CD8-positive, alpha-beta memory T cell (primary cell): ENCODE measurements at regions not wholly inside any gene's neighbourhood (a gene's known extent, or its start where the extent isn't known, plus 50 kb on each side); places are given as distances from the start of the nearest gene placed in this dataset.

ENCODE experiments used
- CTCF ChIA-PET: fragments of 350-600 bp; sonication (Branson Sonifier 250); formaldehyde crosslinking; loops from one replicate; lab custom pipeline; 2021; ENCODE audit warnings: antibody characterized with exemption; lab: Charles Lee
- POLR2A ChIA-PET: fragments of 350-600 bp; sonication (Branson Sonifier 250); formaldehyde crosslinking; loops from one replicate; lab custom pipeline; 2021; ENCODE audit warnings: antibody characterized with exemption; lab: Charles Lee
- DNase-seq, 5 donors: peaks; one replicate each; pipeline versions ENCODE4 v3.0.0 to v3.0.0-alpha.2; 2020 to 2022; ENCODE audit warnings: mixed read lengths in 1 of 5
- H3K27ac ChIP-seq: one replicate; pipeline ENCODE4 v1.7.0; 2013; ENCODE audit warnings: low read depth, mild to moderate bottlenecking, low read length, moderate library complexity
- H3K27me3 ChIP-seq: 2 replicates; pipeline ENCODE4 v1.7.0; 2013; ENCODE audit warnings: low read length, mild to moderate bottlenecking; ENCODE audit not compliant: insufficient read depth, poor library complexity, severe bottlenecking
- H3K36me3 ChIP-seq: 2 replicates; pipeline ENCODE4 v1.7.0; 2013; ENCODE audit warnings: mild to moderate bottlenecking, low read length, moderate library complexity; ENCODE audit not compliant: insufficient read depth
- H3K4me1 ChIP-seq: 2 replicates; pipeline ENCODE4 v1.7.0; 2013; ENCODE audit warnings: mild to moderate bottlenecking, low read length, moderate library complexity; ENCODE audit not compliant: insufficient read depth
- H3K4me3 ChIP-seq: 2 replicates; pipeline ENCODE4 v1.7.0; 2013; ENCODE audit warnings: mild to moderate bottlenecking, low read length
- H3K9me3 ChIP-seq: 2 replicates; pipeline ENCODE4 v1.7.0; 2013; ENCODE audit warnings: mild to moderate bottlenecking, low read length
- H3K27ac Mint-ChIP-seq, 8 donors: one replicate each; pipeline ENCODE4 v1.8.0; 2020 to 2021; ENCODE audit warnings: mixed read lengths in 8 of 8, mild to moderate bottlenecking in 6 of 8, inconsistent platforms in 3 of 8, moderate library complexity in 3 of 8
- H3K27me3 Mint-ChIP-seq, 2 donors: one replicate each; pipeline ENCODE4 v1.8.0; 2020 to 2021; ENCODE audit warnings: mixed read lengths in 2 of 2, mild to moderate bottlenecking in 1 of 2, moderate library complexity in 1 of 2
- H3K36me3 Mint-ChIP-seq, 3 donors: one replicate each; pipeline ENCODE4 v1.8.0; 2020 to 2021; ENCODE audit warnings: mixed read lengths in 3 of 3, inconsistent platforms in 1 of 3, mild to moderate bottlenecking in 1 of 3
- H3K4me1 Mint-ChIP-seq, 3 donors: one replicate each; pipeline ENCODE4 v1.8.0; 2020 to 2021; ENCODE audit warnings: mixed read lengths in 3 of 3, inconsistent platforms in 1 of 3, mild to moderate bottlenecking in 1 of 3
- H3K4me3 Mint-ChIP-seq, 7 donors: one replicate each; pipeline ENCODE4 v1.8.0; 2020 to 2021; ENCODE audit warnings: mixed read lengths in 7 of 7, mild to moderate bottlenecking in 6 of 7, moderate library complexity in 4 of 7, inconsistent platforms in 2 of 7
- H3K9me3 Mint-ChIP-seq, 5 donors: one replicate each; pipeline ENCODE4 v1.8.0; 2020 to 2022; ENCODE audit warnings: mixed read lengths in 5 of 5, mild to moderate bottlenecking in 3 of 5, moderate library complexity in 2 of 5, inconsistent platforms in 1 of 5

DNA sequence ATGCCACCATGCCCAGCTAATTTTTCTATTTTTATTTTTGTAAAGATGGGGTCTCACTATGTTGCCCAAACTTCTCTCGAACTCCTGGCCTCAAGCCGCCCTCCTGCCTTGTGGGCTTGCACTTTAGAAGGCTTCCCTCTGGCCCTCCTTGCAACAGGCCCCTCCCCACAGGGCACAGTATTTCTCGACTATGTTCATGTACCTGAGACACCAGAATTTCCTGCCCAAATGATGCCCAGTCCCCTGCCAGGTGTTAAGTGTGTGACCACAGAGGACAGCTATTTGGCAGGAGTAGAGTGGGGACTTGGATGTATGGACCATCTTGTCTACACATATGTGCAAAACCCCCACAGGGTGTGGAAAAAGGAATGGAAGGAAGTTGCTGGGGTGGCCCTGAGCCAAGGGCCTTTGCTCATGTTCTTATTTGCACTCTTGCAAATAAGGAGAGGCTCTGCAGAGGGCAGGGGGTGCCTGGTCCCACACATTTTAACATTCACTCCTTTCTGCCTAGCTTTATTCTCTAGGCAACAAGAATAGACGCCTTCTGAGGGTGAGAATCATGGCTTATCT is 168.4 kb upstream of the PODXL start:
- H3K4me3 Mint-ChIP-seq, result no peak overlapping the region
- H3K27ac Mint-ChIP-seq, result no peak overlapping the region
- CTCF ChIA-PET, result no interaction called here

DNA sequence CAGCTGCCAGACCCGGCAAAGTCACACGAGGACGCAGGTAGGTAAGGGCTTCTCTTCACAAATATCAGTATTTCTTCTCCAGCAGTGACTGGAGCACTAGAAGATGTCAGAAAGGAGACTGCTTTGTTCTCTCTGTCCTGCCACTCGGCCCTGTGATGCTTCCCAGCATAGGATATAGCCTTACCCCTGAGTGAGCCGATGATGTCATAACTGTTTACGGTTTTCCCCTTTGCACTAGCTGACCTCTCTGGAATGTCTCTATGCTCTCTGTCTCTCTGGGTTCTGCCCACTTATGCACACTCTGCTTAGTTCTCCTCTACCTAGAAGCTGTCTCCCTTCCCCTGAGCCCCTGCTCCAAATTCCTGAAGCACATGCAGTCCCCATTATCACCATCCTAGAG is 167.5 kb upstream of the PODXL start:
- H3K4me3 Mint-ChIP-seq, result no peak overlapping the region
- no peaks in the 10 kb centered on the region for H3K36me3 ChIP-seq
- H3K4me1 ChIP-seq, result no peaks in the 10 kb centered on the region
- H3K27ac ChIP-seq, result no peak overlapping the region
- no peaks in the 10 kb centered on the region for H3K27me3 ChIP-seq
- H3K4me1 Mint-ChIP-seq, result no peaks in the 10 kb centered on the region
- no peaks in the 10 kb centered on the region for H3K36me3 Mint-ChIP-seq
- no peaks in the 10 kb centered on the region for H3K9me3 ChIP-seq
- DNase-seq, result no peak
- POLR2A ChIA-PET, result no interaction called here
- no peak overlapping the region for H3K27ac Mint-ChIP-seq
- CTCF ChIA-PET, result no interaction called here
- H3K9me3 Mint-ChIP-seq, result peaks cover 0 to 6% (median 2%) of the 10 kb centered on the region in 5 donors
- H3K4me3 ChIP-seq, result no peak overlapping the region
- H3K27me3 Mint-ChIP-seq, result peaks cover 15 to 34% of the 10 kb centered on the region in 2 donors

More for the DNA sequence above, 168.4 kb upstream of the PODXL start:
- H3K9me3 ChIP-seq, result no peaks in the 10 kb centered on the region
- no peaks in the 10 kb centered on the region for H3K27me3 ChIP-seq
- DNase-seq, result no peak
- POLR2A ChIA-PET, result no interaction called here
- Mint-ChIP-seq H3K4me1 (no peaks in the 10 kb centered on the region), H3K27me3 (peaks cover 15 to 25% of the 10 kb centered on the region in 2 donors), H3K9me3 (peaks cover 0 to 7% (median 3%) of the 10 kb centered on the region in 5 donors), H3K36me3 (no peaks in the 10 kb centered on the region)
- no peak overlapping the region for H3K27ac ChIP-seq
- H3K4me3 ChIP-seq, result no peak overlapping the region
- no peaks in the 10 kb centered on the region for H3K4me1 ChIP-seq
- H3K36me3 ChIP-seq, result no peaks in the 10 kb centered on the region

DNA sequence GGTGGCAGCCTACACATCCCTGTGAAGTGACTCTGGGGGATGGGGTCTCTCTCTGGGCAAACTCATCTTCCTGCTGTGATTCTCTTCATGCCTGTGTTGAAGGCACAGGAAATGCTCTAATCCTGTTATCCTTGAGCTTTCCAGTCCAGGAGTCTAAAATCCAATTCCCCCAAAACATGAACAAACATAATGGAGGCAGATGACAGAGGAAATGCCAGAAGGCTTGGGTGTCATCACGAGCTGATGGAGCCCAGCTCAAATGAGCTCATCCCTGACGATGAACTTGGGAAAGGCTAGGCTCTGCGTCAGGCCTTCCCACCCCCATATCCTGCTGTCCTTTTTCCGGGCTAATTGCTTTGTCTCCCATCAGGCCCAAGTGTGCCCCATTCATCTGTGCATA is 165.9 kb upstream of the PODXL start:
- ChIA-PET CTCF (no interaction called here), POLR2A (no interaction called here)
- H3K36me3 ChIP-seq, result no peaks in the 10 kb centered on the region
- no peaks in the 10 kb centered on the region for H3K9me3 ChIP-seq
- H3K4me3 ChIP-seq, result no peak overlapping the region
- Mint-ChIP-seq H3K9me3 (no peaks in the 10 kb centered on the region), H3K4me3 (no peak overlapping the region), H3K27ac (no peak overlapping the region), H3K36me3 (no peaks in the 10 kb centered on the region), H3K27me3 (peaks cover 10 to 35% of the 10 kb centered on the region in 2 donors), H3K4me1 (no peaks in the 10 kb centered on the region)
- no peaks in the 10 kb centered on the region for H3K4me1 ChIP-seq
- DNase-seq, result no peak
- no peaks in the 10 kb centered on the region for H3K27me3 ChIP-seq
- H3K27ac ChIP-seq, result no peak overlapping the region

DNA sequence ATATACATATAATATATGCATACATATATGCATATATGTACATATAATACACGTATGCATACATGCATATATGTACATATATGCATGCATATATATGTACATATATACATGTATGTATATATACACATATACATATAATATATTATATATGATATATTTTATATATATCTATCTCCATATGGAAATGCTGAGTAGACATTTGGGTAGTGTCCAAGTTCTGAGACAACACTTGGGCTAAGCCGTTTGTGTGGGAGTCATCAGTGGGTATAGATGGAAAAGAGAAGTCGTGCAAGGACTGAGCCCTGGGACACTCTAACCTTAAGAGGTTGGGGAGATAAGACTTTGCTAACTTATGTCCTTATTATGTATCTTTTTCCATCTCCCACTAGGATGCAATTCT is 165.2 kb upstream of the PODXL start:
- Mint-ChIP-seq H3K27ac (no peak overlapping the region), H3K4me3 (no peak overlapping the region), H3K9me3 (no peaks in the 10 kb centered on the region), H3K36me3 (no peaks in the 10 kb centered on the region), H3K27me3 (peaks cover 10 to 35% of the 10 kb centered on the region in 2 donors), H3K4me1 (no peaks in the 10 kb centered on the region)
- H3K27ac ChIP-seq, result no peak overlapping the region
- H3K4me1 ChIP-seq, result no peaks in the 10 kb centered on the region
- ChIA-PET CTCF (no interaction called here), POLR2A (no interaction called here)
- H3K27me3 ChIP-seq, result no peaks in the 10 kb centered on the region
- H3K4me3 ChIP-seq, result no peak overlapping the region
- no peaks in the 10 kb centered on the region for H3K36me3 ChIP-seq
- H3K9me3 ChIP-seq, result no peaks in the 10 kb centered on the region
- no peak for DNase-seq

DNA sequence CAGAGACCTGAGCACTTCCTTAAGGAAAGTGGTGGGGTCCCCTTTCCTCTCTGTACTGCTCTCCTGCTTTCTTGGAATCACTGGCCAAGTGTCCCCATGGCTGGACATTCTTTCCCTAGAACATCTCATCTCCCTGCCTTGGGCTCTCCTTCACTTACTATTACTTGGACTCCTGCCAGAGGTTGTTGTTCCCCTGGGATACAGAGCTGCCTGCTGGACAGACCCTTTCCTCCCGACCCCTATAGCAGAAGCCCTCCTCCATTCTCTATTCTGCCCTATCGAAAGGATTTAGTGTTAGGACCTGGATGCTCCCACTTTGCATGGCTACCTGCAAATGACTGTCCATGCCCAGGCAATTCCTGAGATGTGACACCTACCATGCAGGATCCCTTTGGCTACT is 164.3 kb upstream of the PODXL start:
- no peaks in the 10 kb centered on the region for H3K9me3 Mint-ChIP-seq
- no peaks in the 10 kb centered on the region for H3K4me1 Mint-ChIP-seq
- H3K36me3 ChIP-seq, result no peaks in the 10 kb centered on the region
- ChIA-PET POLR2A (no interaction called here), CTCF (no interaction called here)
- no peaks in the 10 kb centered on the region for H3K36me3 Mint-ChIP-seq
- H3K27me3 ChIP-seq, result no peaks in the 10 kb centered on the region
- H3K27me3 Mint-ChIP-seq, result peaks cover 8 to 38% of the 10 kb centered on the region in 2 donors
- no peaks in the 10 kb centered on the region for H3K9me3 ChIP-seq
- H3K4me3 Mint-ChIP-seq, result no peak overlapping the region
- no peaks in the 10 kb centered on the region for H3K4me1 ChIP-seq
- no peak overlapping the region for H3K27ac ChIP-seq
- H3K4me3 ChIP-seq, result no peak overlapping the region
- no peak for DNase-seq
- H3K27ac Mint-ChIP-seq, result no peak overlapping the region

DNA sequence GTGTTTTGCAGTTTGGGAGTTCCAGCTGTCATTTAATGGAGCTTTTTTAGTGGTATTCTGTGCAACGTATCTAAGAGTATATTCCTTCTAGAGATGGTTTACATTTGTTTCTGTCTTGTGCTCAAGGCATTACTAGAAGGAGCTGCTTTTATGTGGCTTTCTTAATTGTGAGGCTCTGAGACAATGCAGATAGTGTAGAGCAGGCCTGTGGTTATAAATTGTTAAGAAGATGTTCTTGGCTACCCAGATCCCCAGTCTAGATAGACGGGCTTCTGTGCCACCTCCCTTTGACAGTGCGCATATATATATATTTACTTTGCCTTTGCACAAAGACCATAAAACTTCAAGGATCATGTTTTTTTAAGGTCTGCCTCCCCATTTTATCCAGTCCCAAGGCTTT is 160.8 kb upstream of the PODXL start:
- Histone ChIP-seq H3K4me3 (no peak overlapping the region), H3K9me3 (no peaks in the 10 kb centered on the region), H3K27me3 (no peaks in the 10 kb centered on the region), H3K4me1 (no peaks in the 10 kb centered on the region), H3K36me3 (no peaks in the 10 kb centered on the region), H3K27ac (no peak overlapping the region)
- H3K27me3 Mint-ChIP-seq, result peaks cover 3 to 37% of the 10 kb centered on the region in 2 donors
- DNase-seq, result no peak
- ChIA-PET CTCF (no interaction called here), POLR2A (no interaction called here)
- no peak overlapping the region for H3K4me3 Mint-ChIP-seq
- H3K9me3 Mint-ChIP-seq, result no peaks in the 10 kb centered on the region
- H3K27ac Mint-ChIP-seq, result no peak overlapping the region
- no peaks in the 10 kb centered on the region for H3K36me3 Mint-ChIP-seq
- no peaks in the 10 kb centered on the region for H3K4me1 Mint-ChIP-seq

DNA sequence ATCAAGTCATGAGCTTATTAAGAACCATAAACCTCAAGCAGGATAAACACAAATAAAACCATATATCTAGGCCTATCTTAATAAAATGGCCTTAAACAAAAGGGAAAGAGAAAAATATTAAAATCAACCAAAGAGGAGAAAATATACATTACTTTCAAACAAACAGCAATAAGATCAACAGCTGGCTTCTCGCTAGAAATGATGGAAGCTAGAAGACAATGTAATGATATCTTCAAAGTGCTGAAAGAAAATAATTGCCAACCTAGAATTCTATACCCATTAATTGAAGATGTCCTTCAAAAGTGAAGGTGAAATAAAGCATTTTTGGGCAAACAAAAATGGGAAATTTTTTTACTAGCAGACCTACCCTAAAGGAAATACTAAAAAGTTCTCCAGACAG is 142.9 kb upstream of the PODXL start:
- Mint-ChIP-seq H3K4me1 (no peaks in the 10 kb centered on the region), H3K36me3 (no peaks in the 10 kb centered on the region), H3K27ac (no peak overlapping the region), H3K9me3 (peaks cover 0 to 10% (median 3%) of the 10 kb centered on the region in 5 donors), H3K27me3 (peaks cover 0 to 2% of the 10 kb centered on the region in 2 donors), H3K4me3 (no peak overlapping the region)
- H3K27ac ChIP-seq, result no peak overlapping the region
- ChIA-PET CTCF (no interaction called here), POLR2A (no interaction called here)
- no peak overlapping the region for H3K4me3 ChIP-seq
- H3K4me1 ChIP-seq, result no peaks in the 10 kb centered on the region
- H3K27me3 ChIP-seq, result no peaks in the 10 kb centered on the region
- DNase-seq, result no peak
- no peaks in the 10 kb centered on the region for H3K9me3 ChIP-seq
- H3K36me3 ChIP-seq, result no peaks in the 10 kb centered on the region

DNA sequence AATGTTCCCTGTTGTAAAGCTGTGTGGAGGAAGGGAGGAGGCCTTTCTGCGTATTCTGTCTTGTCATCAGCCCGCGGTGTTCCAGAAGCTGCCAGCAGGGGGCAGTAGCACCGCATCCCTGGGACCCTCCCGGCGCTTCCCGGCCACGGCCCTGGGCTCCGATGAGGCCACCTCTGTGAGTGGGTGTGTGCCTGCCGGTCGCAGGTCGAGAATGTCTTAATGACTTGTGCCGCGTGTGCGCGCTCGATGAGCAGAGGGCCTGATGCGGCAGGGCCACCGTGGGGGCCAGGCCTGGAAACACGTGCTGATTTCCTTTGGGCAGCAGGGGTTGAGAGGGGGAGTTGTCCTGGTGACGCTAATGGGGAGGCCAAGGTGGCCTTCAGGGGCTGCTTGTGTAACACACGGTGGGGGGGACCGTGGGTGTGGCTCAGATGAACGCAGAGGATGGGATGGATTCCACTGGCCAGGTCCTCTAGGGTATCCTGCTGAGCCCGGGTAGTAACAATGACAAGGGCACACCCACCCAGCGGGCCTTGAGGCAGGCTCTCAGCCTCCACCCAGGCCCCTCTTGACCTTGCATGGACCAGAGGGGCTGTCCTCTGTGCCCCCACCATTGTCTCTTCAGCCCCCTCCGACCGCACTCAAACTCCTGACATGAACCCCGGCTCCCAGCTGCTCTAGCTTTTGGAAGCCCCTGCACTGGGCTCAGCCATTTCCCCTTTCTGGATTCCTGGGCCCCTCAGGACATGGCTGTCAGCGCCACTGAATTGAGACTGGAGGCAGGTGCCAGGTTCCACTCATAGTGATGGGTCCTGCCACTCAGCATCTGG is 135.9 kb upstream of the PODXL start:
- ChIA-PET POLR2A (no interaction called here), CTCF (interaction anchor here (0.9 kb wide), 1 partner anchor 10 kb away, joined by 3 read pairs; no protein-coding TSS in a partner anchor)
- peaks cover 0 to 11% (median 2%) of the 10 kb centered on the region in 3 donors for H3K4me1 Mint-ChIP-seq

More for the DNA sequence above, 135.9 kb upstream of the PODXL start:
- Mint-ChIP-seq H3K36me3 (no peaks in the 10 kb centered on the region), H3K4me3 (no peak overlapping the region), H3K9me3 (peaks cover 0 to 2% (median 0%) of the 10 kb centered on the region in 5 donors), H3K27ac (no peak overlapping the region), H3K27me3 (peaks cover 19 to 52% of the 10 kb centered on the region in 2 donors)
- no peaks in the 10 kb centered on the region for H3K9me3 ChIP-seq
- peak in 1 of 5 donors; percentile 5 for DNase-seq
- no peak overlapping the region for H3K4me3 ChIP-seq
- H3K27ac ChIP-seq, result no peak overlapping the region
- no peaks in the 10 kb centered on the region for H3K4me1 ChIP-seq
- H3K27me3 ChIP-seq, result peaks cover 5% of the 10 kb centered on the region
- H3K36me3 ChIP-seq, result no peaks in the 10 kb centered on the region
